ENCODE measurements at regions not wholly inside any gene's neighbourhood (a gene's known extent, or its start where the extent isn't known, plus 50 kb on each side); places are given as distances from the start of the nearest gene placed in this dataset.

DNA sequence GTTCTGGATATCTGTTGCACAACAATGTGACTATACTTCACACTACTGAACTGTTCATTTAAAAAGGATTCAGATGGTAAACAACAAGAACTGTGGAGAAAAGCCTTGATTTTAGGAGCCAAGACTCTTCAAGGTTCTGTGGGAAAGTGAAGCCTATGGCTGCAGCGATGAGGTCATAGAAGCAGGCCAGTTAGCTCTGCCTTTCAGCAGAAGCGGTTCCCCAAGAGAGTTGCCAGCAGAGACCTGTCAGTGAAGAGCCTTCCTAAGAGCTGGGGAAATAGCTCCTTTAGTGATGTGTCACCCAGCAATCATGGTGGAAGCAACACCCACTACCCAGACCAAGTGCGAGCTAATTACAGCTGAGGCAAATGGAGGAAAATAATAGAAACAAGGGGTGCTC lies 346.5 kb upstream of the ETAA1 start:
- TF ChIP-seq TAF1 (IDR thresholded peaks at IDR 0.05; ENCODE audit: low read depth) (no peak), POLR2AphosphoS5 (IDR thresholded peaks at IDR 0.05) (no peak), SMC3 (conservative IDR thresholded peaks at IDR 0.05; ENCODE audit: poor library complexity) (no peak), EZH2 (IDR thresholded peaks at IDR 0.05; ENCODE audit: borderline replicate concordance, insufficient read depth, low read length, poor library complexity, severe bottlenecking) (no peak), RAD21 (conservative IDR thresholded peaks at IDR 0.05) (no peak), MXI1 (conservative IDR thresholded peaks at IDR 0.05; ENCODE audit: poor library complexity, severe bottlenecking) (no peak), EP300 (conservative IDR thresholded peaks at IDR 0.05; ENCODE audit: poor library complexity, severe bottlenecking) (no peak)
- TF ChIP-seq, protein P1, sequence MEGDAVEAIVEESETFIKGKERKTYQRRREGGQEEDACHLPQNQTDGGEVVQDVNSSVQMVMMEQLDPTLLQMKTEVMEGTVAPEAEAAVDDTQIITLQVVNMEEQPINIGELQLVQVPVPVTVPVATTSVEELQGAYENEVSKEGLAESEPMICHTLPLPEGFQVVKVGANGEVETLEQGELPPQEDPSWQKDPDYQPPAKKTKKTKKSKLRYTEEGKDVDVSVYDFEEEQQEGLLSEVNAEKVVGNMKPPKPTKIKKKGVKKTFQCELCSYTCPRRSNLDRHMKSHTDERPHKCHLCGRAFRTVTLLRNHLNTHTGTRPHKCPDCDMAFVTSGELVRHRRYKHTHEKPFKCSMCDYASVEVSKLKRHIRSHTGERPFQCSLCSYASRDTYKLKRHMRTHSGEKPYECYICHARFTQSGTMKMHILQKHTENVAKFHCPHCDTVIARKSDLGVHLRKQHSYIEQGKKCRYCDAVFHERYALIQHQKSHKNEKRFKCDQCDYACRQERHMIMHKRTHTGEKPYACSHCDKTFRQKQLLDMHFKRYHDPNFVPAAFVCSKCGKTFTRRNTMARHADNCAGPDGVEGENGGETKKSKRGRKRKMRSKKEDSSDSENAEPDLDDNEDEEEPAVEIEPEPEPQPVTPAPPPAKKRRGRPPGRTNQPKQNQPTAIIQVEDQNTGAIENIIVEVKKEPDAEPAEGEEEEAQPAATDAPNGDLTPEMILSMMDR (IDR thresholded peaks at IDR 0.05; ENCODE audit: poor library complexity, severe bottlenecking): no peak
- TF ChIP-seq, protein P2, sequence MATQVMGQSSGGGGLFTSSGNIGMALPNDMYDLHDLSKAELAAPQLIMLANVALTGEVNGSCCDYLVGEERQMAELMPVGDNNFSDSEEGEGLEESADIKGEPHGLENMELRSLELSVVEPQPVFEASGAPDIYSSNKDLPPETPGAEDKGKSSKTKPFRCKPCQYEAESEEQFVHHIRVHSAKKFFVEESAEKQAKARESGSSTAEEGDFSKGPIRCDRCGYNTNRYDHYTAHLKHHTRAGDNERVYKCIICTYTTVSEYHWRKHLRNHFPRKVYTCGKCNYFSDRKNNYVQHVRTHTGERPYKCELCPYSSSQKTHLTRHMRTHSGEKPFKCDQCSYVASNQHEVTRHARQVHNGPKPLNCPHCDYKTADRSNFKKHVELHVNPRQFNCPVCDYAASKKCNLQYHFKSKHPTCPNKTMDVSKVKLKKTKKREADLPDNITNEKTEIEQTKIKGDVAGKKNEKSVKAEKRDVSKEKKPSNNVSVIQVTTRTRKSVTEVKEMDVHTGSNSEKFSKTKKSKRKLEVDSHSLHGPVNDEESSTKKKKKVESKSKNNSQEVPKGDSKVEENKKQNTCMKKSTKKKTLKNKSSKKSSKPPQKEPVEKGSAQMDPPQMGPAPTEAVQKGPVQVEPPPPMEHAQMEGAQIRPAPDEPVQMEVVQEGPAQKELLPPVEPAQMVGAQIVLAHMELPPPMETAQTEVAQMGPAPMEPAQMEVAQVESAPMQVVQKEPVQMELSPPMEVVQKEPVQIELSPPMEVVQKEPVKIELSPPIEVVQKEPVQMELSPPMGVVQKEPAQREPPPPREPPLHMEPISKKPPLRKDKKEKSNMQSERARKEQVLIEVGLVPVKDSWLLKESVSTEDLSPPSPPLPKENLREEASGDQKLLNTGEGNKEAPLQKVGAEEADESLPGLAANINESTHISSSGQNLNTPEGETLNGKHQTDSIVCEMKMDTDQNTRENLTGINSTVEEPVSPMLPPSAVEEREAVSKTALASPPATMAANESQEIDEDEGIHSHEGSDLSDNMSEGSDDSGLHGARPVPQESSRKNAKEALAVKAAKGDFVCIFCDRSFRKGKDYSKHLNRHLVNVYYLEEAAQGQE (IDR thresholded peaks at IDR 0.05; ENCODE audit: borderline replicate concordance): no peak
- Histone ChIP-seq H3K27me3 (ENCODE audit: insufficient read depth, low read depth, low read length) (no peaks in the 10 kb centered on the region), H2AFZ (ENCODE audit: low read depth, low read length) (no peak overlapping the region), H3K4me2 (ENCODE audit: low read length) (no peak overlapping the region), H3K79me2 (replicated peaks; ENCODE audit: insufficient read depth, low read length) (no peaks in the 10 kb centered on the region), H3F3A (ENCODE audit: insufficient read depth, low read length, poor library complexity, severe bottlenecking) (no peaks in the 10 kb centered on the region), H3K4me3 (ENCODE audit: low read length) (no peak overlapping the region), H3K27ac (ENCODE audit: low read length) (no peak overlapping the region), H3K36me3 (ENCODE audit: insufficient read depth, low read length) (no peaks in the 10 kb centered on the region), H4K20me1 (ENCODE audit: insufficient read depth) (no peaks in the 10 kb centered on the region), H3K9me3 (ENCODE audit: low read length) (no peaks in the 10 kb centered on the region), H3K9me2 (ENCODE audit: insufficient read depth, low read length) (no peaks in the 10 kb centered on the region), H3K9ac (ENCODE audit: low read length) (no peak overlapping the region)

DNA sequence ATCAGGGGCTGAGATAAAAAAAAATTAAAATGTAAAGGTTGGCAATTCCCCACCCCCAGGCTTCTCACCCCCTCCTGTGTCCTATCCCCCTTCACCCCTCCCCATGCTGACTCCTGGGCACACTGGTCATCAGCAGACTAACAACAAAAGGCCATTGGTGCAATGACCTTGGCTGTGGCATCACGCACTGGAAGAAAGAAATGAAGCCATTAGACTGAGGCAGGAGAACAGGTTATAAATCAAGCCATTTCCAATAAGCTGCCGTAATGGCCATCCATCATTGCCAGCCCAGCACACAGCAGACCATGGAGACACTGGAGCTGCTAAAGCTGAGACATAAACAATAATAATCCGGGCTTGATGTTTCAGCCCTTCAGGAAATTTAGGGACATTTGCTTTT lies 342.4 kb upstream of the ETAA1 start:
- Histone ChIP-seq H3K79me2 (replicated peaks; ENCODE audit: insufficient read depth, low read length) (no peaks in the 10 kb centered on the region), H3F3A (ENCODE audit: insufficient read depth, low read length, poor library complexity, severe bottlenecking) (no peaks in the 10 kb centered on the region), H3K4me3 (ENCODE audit: low read length) (no peak overlapping the region), H3K9ac (ENCODE audit: low read length) (no peak overlapping the region), H3K27me3 (ENCODE audit: insufficient read depth, low read depth, low read length) (no peaks in the 10 kb centered on the region), H3K36me3 (ENCODE audit: insufficient read depth, low read length) (no peaks in the 10 kb centered on the region), H3K4me2 (ENCODE audit: low read length) (no peak overlapping the region), H3K9me3 (ENCODE audit: low read length) (no peaks in the 10 kb centered on the region), H3K9me2 (ENCODE audit: insufficient read depth, low read length) (no peaks in the 10 kb centered on the region), H3K27ac (ENCODE audit: low read length) (no peak overlapping the region), H4K20me1 (ENCODE audit: insufficient read depth) (no peaks in the 10 kb centered on the region), H2AFZ (ENCODE audit: low read depth, low read length) (no peak overlapping the region)
- TF ChIP-seq EP300 (conservative IDR thresholded peaks at IDR 0.05; ENCODE audit: poor library complexity, severe bottlenecking) (no peak), EZH2 (IDR thresholded peaks at IDR 0.05; ENCODE audit: borderline replicate concordance, insufficient read depth, low read length, poor library complexity, severe bottlenecking) (no peak), SMC3 (conservative IDR thresholded peaks at IDR 0.05; ENCODE audit: poor library complexity) (no peak), MXI1 (conservative IDR thresholded peaks at IDR 0.05; ENCODE audit: poor library complexity, severe bottlenecking) (no peak)
- TF ChIP-seq, protein P1 (IDR thresholded peaks at IDR 0.05; ENCODE audit: poor library complexity, severe bottlenecking): no peak
